ENCODE measurements at regions not wholly inside any gene's neighbourhood (a gene's known extent, or its start where the extent isn't known, plus 50 kb on each side); places are given as distances from the start of the nearest gene placed in this dataset.
A peak's percentile ranks its signal among the peaks of the same experiment; 100 is the strongest.

GRCh38 chr15:29883126-29883525 is 60.9 kb upstream of the TJP1 start:
- WGBS (ENCODE audit: insufficient coverage, low coverage, low lambda C conversion rate, missing lambda C conversion rate) = 55% methylated on average over 3 of the region's 3 CpGs
- H3K27me3 ChIP-seq = no peaks in the 10 kb centered on the region
- no peaks in the 10 kb centered on the region for H3K4me1 ChIP-seq
- no peak for ATAC-seq
- H3K9me3 ChIP-seq = no peaks in the 10 kb centered on the region
- H3K36me3 ChIP-seq = no peaks in the 10 kb centered on the region
- no peak overlapping the region for H3K27ac ChIP-seq
- no peak for DNase-seq
- intact Hi-C loops (cut with DNase I) = no loop called here
- TF ChIP-seq CTCF (IDR thresholded peaks at IDR 0.05) (no peak), POLR2A (IDR thresholded peaks at IDR 0.05) (no peak)
- no peak overlapping the region for H3K4me3 ChIP-seq

GRCh38 chr15:29880886-29881285 is 58.6 kb upstream of the TJP1 start:
- intact Hi-C loops (cut with DNase I) = no loop called here
- TF ChIP-seq POLR2A (IDR thresholded peaks at IDR 0.05) = no peak
- TF ChIP-seq CTCF (IDR thresholded peaks at IDR 0.05) = no peak
- Histone ChIP-seq H3K4me1 (no peaks in the 10 kb centered on the region), H3K27me3 (no peaks in the 10 kb centered on the region), H3K4me3 (no peak overlapping the region), H3K36me3 (no peaks in the 10 kb centered on the region), H3K27ac (no peak overlapping the region), H3K9me3 (no peaks in the 10 kb centered on the region)
- DNase-seq = no peak
- WGBS (ENCODE audit: insufficient coverage, low coverage, low lambda C conversion rate, missing lambda C conversion rate) = 89% methylated on average over 4 of the region's 4 CpGs
- ATAC-seq = no peak

- no peak for DNase-seq
- Histone ChIP-seq H3K9me3 (no peaks in the 10 kb centered on the region), H3K27me3 (no peaks in the 10 kb centered on the region), H3K4me1 (no peaks in the 10 kb centered on the region), H3K4me3 (no peak overlapping the region), H3K36me3 (no peaks in the 10 kb centered on the region), H3K27ac (no peak overlapping the region)
- WGBS (ENCODE audit: insufficient coverage, low coverage, low lambda C conversion rate, missing lambda C conversion rate) = 52% methylated on average over 3 of the region's 3 CpGs
- no peak for TF ChIP-seq CTCF (IDR thresholded peaks at IDR 0.05)
- TF ChIP-seq POLR2A (IDR thresholded peaks at IDR 0.05) = no peak
- peak in 1 of 4 donors; percentile 39 for ATAC-seq
- intact Hi-C loops (cut with DNase I) = no loop called here
Observed at GRCh38 chr15:29880341-29880740, 58.1 kb upstream of the TJP1 start.

GRCh38 chr15:29874977-29875376 is 52.7 kb upstream of the TJP1 start:
- TF ChIP-seq CTCF (IDR thresholded peaks at IDR 0.05) (no peak), POLR2A (IDR thresholded peaks at IDR 0.05) (no peak)
- Histone ChIP-seq H3K36me3 (no peaks in the 10 kb centered on the region), H3K9me3 (no peaks in the 10 kb centered on the region), H3K27me3 (no peaks in the 10 kb centered on the region), H3K4me1 (no peaks in the 10 kb centered on the region), H3K27ac (no peak overlapping the region), H3K4me3 (no peak overlapping the region)
- ATAC-seq (no peak), DNase-seq (no peak)
- WGBS (ENCODE audit: insufficient coverage, low coverage, low lambda C conversion rate, missing lambda C conversion rate) = 100% methylated on average over 1 of the region's 1 CpG
- intact Hi-C loops (cut with DNase I) = no loop called here

GRCh38 chr15:29873947-29874411 is 51.7 kb upstream of the TJP1 start:
- TF ChIP-seq CTCF (IDR thresholded peaks at IDR 0.05) = no peak
- Histone ChIP-seq H3K9me3 (no peaks in the 10 kb centered on the region), H3K36me3 (no peaks in the 10 kb centered on the region), H3K4me1 (no peaks in the 10 kb centered on the region), H3K27ac (no peak overlapping the region), H3K27me3 (no peaks in the 10 kb centered on the region), H3K4me3 (no peak overlapping the region)
- intact Hi-C loops (cut with DNase I) = no loop called here
- no peak for ATAC-seq
- no peak for DNase-seq
- WGBS (ENCODE audit: insufficient coverage, low coverage, low lambda C conversion rate, missing lambda C conversion rate) = 92% methylated on average over 5 of the region's 9 CpGs
